WERI-Rb-1 (cell line): ENCODE measurements at regions not wholly inside any gene's neighbourhood (a gene's known extent, or its start where the extent isn't known, plus 50 kb on each side); places are given as distances from the start of the nearest gene placed in this dataset.

Experiments
- DNase-seq: peaks from one replicate; pipeline ENCODE4 v3.0.0-alpha.2; 2020
- H3K27ac ChIP-seq: fragments of 250-450 bp; sonication (Bioruptor Pico); 2 replicates; pipeline ENCODE4 v1.5.1; 2020; ENCODE audit warnings: mild to moderate bottlenecking, moderate library complexity
- H3K27me3 ChIP-seq: fragments of 250-450 bp; sonication (Bioruptor Pico); 2 replicates; pipeline ENCODE4 v1.5.1; 2021; ENCODE audit warnings: mild to moderate bottlenecking, low read depth, moderate library complexity; ENCODE audit not compliant: insufficient read depth, severe bottlenecking
- H3K36me3 ChIP-seq: fragments of 250-450 bp; sonication (Bioruptor Pico); 2 replicates; pipeline ENCODE4 v1.5.1; 2020; ENCODE audit warnings: mild to moderate bottlenecking, moderate library complexity
- H3K4me3 ChIP-seq: 2 replicates; pipeline ENCODE4 v1.5.1; 2011; ENCODE audit warnings: low read depth, mild to moderate bottlenecking, control low read depth, low read length
- H3K9me3 ChIP-seq: fragments of 250-450 bp; sonication (Bioruptor Pico); 2 replicates; pipeline ENCODE4 v1.5.1; 2021; ENCODE audit warnings: mild to moderate bottlenecking, moderate library complexity; ENCODE audit not compliant: severe bottlenecking
- TF ChIP-seq, protein P1 (sequence below): IDR thresholded peaks from 2 replicates; pipeline ENCODE4 v1.5.1; 2011; ENCODE audit warnings: low read depth, mild to moderate bottlenecking, control low read depth, inconsistent platforms, low read length

DNA sequence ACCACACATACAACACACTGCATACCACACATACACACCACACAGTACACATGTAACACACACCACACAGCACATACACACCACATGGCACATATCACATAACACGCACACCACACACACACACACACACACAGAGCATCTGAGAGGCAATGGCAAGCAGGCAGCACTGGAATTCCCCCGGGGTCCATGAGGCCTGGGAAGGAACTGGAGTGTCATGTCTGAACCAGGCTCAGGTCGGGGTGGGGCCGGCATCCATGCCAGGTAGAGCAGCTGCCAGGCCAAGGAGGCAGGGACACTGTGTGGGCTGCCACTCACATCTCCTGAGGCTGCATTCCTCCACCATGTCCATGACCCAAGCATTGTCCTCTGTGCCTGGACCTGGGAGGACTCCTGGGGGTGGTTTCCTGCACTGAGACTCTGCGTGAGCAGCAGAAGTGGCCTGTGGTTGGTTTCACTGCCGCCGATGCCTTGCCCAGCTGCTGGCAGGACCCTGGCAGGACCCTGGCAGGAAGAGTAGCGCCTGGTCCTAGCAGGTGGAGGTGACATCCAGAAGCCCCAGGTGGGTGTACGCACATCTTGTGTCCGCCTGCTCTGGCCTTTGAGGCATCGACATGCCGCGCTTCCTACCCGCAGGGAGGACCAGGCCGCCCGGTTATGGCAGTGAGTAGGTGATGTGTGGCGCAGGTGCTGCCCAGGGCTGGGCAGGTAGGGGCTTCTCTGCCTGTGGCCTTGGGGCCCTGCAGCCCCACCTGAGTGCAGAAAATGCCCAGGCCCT, 1280.4 kb downstream of the TBC1D22A start:
- H3K27ac ChIP-seq = no peak overlapping the region
- TF ChIP-seq, protein P1, sequence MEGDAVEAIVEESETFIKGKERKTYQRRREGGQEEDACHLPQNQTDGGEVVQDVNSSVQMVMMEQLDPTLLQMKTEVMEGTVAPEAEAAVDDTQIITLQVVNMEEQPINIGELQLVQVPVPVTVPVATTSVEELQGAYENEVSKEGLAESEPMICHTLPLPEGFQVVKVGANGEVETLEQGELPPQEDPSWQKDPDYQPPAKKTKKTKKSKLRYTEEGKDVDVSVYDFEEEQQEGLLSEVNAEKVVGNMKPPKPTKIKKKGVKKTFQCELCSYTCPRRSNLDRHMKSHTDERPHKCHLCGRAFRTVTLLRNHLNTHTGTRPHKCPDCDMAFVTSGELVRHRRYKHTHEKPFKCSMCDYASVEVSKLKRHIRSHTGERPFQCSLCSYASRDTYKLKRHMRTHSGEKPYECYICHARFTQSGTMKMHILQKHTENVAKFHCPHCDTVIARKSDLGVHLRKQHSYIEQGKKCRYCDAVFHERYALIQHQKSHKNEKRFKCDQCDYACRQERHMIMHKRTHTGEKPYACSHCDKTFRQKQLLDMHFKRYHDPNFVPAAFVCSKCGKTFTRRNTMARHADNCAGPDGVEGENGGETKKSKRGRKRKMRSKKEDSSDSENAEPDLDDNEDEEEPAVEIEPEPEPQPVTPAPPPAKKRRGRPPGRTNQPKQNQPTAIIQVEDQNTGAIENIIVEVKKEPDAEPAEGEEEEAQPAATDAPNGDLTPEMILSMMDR = no peak
- DNase-seq = no peak

DNA sequence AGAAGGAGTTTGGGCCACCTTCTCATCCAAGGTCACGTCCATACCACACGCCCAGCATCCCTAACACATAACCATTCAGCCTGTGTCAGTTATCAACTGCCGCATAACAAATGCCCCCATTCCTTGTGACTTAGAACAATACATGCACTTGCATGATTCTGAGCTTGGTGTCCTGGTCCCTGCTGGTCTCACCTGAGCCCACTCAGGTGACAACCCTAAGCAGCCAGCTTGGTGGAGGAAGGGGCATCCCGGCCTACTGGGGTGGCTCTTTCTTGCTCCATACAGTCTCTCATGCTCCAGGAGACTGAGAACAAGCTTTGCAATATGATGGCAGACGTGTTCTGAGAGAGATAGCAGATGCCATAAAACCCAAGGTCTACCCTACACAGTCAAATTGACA, 1276.9 kb downstream of the TBC1D22A start:
- no peak overlapping the region for H3K27ac ChIP-seq
- H3K9me3 ChIP-seq = no peaks in the 10 kb centered on the region
- TF ChIP-seq, protein P1 = no peak
- DNase-seq = no peak
- H3K36me3 ChIP-seq = no peaks in the 10 kb centered on the region
- no peak overlapping the region for H3K4me3 ChIP-seq
- no peaks in the 10 kb centered on the region for H3K27me3 ChIP-seq

More for the DNA sequence above, 1280.4 kb downstream of the TBC1D22A start:
- H3K27me3 ChIP-seq = no peaks in the 10 kb centered on the region
- no peaks in the 10 kb centered on the region for H3K9me3 ChIP-seq
- no peaks in the 10 kb centered on the region for H3K36me3 ChIP-seq
- H3K4me3 ChIP-seq = no peak overlapping the region

DNA sequence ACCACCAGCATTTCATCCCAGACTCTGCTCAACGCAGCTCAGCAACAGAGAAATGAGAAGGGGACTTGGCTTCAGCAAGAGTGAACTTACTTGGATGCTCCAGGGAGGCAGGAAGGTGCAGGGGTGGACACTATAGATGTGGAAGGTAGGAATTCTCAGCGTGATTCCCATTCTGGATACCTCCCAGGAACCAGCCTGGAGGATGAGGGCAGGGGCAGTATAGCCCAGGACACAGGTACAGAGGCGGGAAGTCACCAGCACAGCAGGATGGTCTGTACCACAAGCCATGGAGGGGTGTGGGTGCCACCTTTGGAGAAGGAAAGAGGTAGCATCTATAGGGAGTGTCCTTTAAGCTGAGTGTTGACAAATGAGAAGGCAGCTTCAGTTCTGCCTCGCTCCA, 1275.2 kb downstream of the TBC1D22A start:
- Histone ChIP-seq H3K4me3 (no peak overlapping the region), H3K9me3 (no peaks in the 10 kb centered on the region), H3K27ac (no peak overlapping the region), H3K27me3 (no peaks in the 10 kb centered on the region), H3K36me3 (no peaks in the 10 kb centered on the region)
- no peak for DNase-seq
- TF ChIP-seq, protein P1 = no peak

DNA sequence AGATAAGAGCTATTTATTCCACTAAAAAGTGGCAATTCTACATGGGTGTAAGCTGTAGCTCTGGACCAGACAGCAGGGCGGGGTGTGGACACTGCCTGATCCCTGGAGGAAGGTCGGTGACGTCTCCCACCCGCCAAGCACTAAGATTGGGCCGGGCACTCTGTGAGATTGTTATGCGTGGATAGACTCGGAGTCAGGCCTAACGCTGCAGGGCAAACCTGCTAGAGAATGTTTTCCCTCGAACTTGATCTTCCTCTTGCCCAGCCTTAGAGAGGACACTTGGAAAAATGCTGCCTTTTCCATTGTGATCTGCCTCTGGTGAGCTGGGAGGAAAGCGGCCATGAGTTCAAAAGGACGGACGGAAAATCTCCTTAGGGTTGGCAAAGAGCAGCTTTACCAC, 1273.4 kb downstream of the TBC1D22A start:
- H3K9me3 ChIP-seq = no peaks in the 10 kb centered on the region
- TF ChIP-seq, protein P1 = no peak
- DNase-seq = no peak
- H3K4me3 ChIP-seq = no peak overlapping the region
- H3K27me3 ChIP-seq = no peaks in the 10 kb centered on the region
- no peaks in the 10 kb centered on the region for H3K36me3 ChIP-seq
- H3K27ac ChIP-seq = no peak overlapping the region

DNA sequence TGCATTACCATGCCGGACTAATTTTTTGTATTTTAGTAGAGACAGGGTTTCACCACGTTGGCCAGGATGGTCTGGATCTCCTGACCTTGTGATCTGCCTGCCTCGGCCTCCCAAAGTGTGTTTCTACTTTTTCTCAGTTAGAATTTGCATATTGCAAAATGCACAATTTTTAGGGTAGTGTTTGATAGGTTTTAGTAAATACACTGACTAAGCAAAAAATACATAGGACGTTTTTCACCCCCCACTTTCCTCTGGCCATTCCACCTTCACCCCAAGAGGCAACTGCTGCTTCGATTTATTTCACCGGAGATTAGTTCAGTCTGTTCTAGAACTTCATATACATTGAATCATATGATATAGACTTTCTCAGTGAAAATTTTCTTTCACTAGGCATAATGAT, 1269.1 kb downstream of the TBC1D22A start:
- Histone ChIP-seq H3K27me3 (no peaks in the 10 kb centered on the region), H3K27ac (no peak overlapping the region)

More for the DNA sequence above, 1269.1 kb downstream of the TBC1D22A start:
- Histone ChIP-seq H3K9me3 (no peaks in the 10 kb centered on the region), H3K36me3 (no peaks in the 10 kb centered on the region), H3K4me3 (no peak overlapping the region)
- no peak for DNase-seq
- TF ChIP-seq, protein P1 = no peak
